ENCODE measurements at regions not wholly inside any gene's neighbourhood (a gene's known extent, or its start where the extent isn't known, plus 50 kb on each side); places are given as distances from the start of the nearest gene placed in this dataset.

GRCh38 chr15:31554261-31554660 lies 227.6 kb downstream of the KLF13 start:
- no peak for TF ChIP-seq CTCF (IDR thresholded peaks at IDR 0.05; ENCODE audit: insufficient read depth in 1 of 2, low read depth in 1 of 2, low read length in 1 of 2, severe bottlenecking in 1 of 2, unreplicated experiment in 1 of 2)
- Mint-ChIP-seq H3K4me1 (ENCODE audit: low read depth, unreplicated experiment) (no peaks in the 10 kb centered on the region), H3K27ac (ENCODE audit: unreplicated experiment) (no peak overlapping the region), H3K36me3 (ENCODE audit: insufficient read depth, unreplicated experiment) (no peaks in the 10 kb centered on the region), H3K9me3 (ENCODE audit: unreplicated experiment) (no peaks in the 10 kb centered on the region), H3K4me3 (ENCODE audit: unreplicated experiment) (no peak overlapping the region), H3K27me3 (ENCODE audit: insufficient read depth, unreplicated experiment) (peaks cover 15% of the 10 kb centered on the region)
- DNase-seq = no peak
- ChIA-PET POLR2A (no interaction called here), CTCF (no interaction called here)
- no TSS peak for BruUV-seq (replicated peaks)
- Histone ChIP-seq H3K4me1 (no peaks in the 10 kb centered on the region), H3K9me3 (no peaks in the 10 kb centered on the region), H3K27me3 (replicated peaks; ENCODE audit: control insufficient read depth, insufficient read depth, low read length) (peaks cover 5% of the 10 kb centered on the region), H3K36me3 (ENCODE audit: control insufficient read depth, insufficient read depth, low read length) (no peaks in the 10 kb centered on the region), H3K4me3 (ENCODE audit: low read depth, low read length) (no peak overlapping the region)
- intact Hi-C loops (cut with micrococcal nuclease; ENCODE audit: unreplicated experiment) = no loop called here

- Mint-ChIP-seq H3K36me3 (ENCODE audit: insufficient read depth, unreplicated experiment) (no peaks in the 10 kb centered on the region), H3K4me1 (ENCODE audit: low read depth, unreplicated experiment) (no peaks in the 10 kb centered on the region), H3K9me3 (ENCODE audit: unreplicated experiment) (no peaks in the 10 kb centered on the region), H3K4me3 (ENCODE audit: unreplicated experiment) (no peak overlapping the region), H3K27me3 (ENCODE audit: insufficient read depth, unreplicated experiment) (peaks cover 11% of the 10 kb centered on the region), H3K27ac (ENCODE audit: unreplicated experiment) (no peak overlapping the region)
- intact Hi-C loops (cut with micrococcal nuclease; ENCODE audit: unreplicated experiment) = no loop called here
- BruUV-seq (replicated peaks) = no TSS peak
- CTCF ChIA-PET = no interaction called here
- Histone ChIP-seq H3K36me3 (ENCODE audit: control insufficient read depth, insufficient read depth, low read length) (no peaks in the 10 kb centered on the region), H3K27me3 (replicated peaks; ENCODE audit: control insufficient read depth, insufficient read depth, low read length) (peaks cover 5% of the 10 kb centered on the region), H3K4me1 (no peaks in the 10 kb centered on the region), H3K9me3 (no peaks in the 10 kb centered on the region), H3K4me3 (ENCODE audit: low read depth, low read length) (no peak overlapping the region)
- POLR2A ChIA-PET = no interaction called here
- TF ChIP-seq CTCF (IDR thresholded peaks at IDR 0.05; ENCODE audit: insufficient read depth in 1 of 2, low read depth in 1 of 2, low read length in 1 of 2, severe bottlenecking in 1 of 2, unreplicated experiment in 1 of 2) = no peak
- no peak for DNase-seq
Observed at GRCh38 chr15:31555022-31555421, 228.4 kb downstream of the KLF13 start.

DNA sequence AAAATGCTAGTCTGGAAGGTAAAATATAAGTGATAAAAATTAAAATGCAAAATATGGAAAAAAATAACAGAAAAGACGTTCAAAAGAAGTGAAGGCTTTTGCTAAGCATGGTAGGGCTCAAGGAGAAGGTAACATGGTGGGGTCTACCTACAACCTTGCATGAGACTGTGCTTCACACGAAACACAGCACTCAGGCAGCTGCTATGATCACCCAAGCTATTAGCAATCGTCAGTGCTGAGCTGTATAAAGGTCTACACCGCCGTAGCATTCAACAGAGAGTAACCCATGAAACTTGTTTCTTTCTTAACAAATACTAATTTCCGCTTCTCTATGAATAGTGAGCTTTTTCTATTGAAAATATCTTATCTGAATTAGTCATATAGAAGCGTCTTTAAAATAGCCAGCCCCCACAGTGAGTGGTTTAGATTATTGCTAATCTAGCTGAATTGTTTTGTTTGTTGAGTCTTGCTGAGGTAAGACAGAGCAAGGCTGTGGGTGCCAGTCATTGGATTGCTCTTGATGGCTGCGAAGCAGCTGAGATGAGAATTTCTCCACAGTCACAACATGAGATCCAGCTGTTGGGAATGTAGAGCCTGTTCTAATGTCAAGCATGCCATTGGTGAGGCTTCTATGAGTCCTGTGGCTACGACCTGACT lies 230.0 kb downstream of the KLF13 start:
- no peak overlapping the region for H3K4me3 Mint-ChIP-seq (ENCODE audit: unreplicated experiment)
- no peak for TF ChIP-seq CTCF (IDR thresholded peaks at IDR 0.05; ENCODE audit: insufficient read depth in 1 of 2, low read depth in 1 of 2, low read length in 1 of 2, severe bottlenecking in 1 of 2, unreplicated experiment in 1 of 2)
- no peaks in the 10 kb centered on the region for H3K36me3 ChIP-seq (ENCODE audit: control insufficient read depth, insufficient read depth, low read length)
- H3K4me3 ChIP-seq (ENCODE audit: low read depth, low read length) = no peak overlapping the region
- DNase-seq = no peak
- intact Hi-C loops (cut with micrococcal nuclease; ENCODE audit: unreplicated experiment) = no loop called here
- CTCF ChIA-PET = no interaction called here
- H3K9me3 ChIP-seq = no peaks in the 10 kb centered on the region
- H3K27ac Mint-ChIP-seq (ENCODE audit: unreplicated experiment) = no peak overlapping the region
- POLR2A ChIA-PET = no interaction called here
- H3K27me3 ChIP-seq (replicated peaks; ENCODE audit: control insufficient read depth, insufficient read depth, low read length) = peaks cover 5% of the 10 kb centered on the region
- no peaks in the 10 kb centered on the region for H3K36me3 Mint-ChIP-seq (ENCODE audit: insufficient read depth, unreplicated experiment)
- BruUV-seq (replicated peaks) = no TSS peak
- H3K9me3 Mint-ChIP-seq (ENCODE audit: unreplicated experiment) = no peaks in the 10 kb centered on the region
- H3K4me1 ChIP-seq = no peaks in the 10 kb centered on the region
- H3K4me1 Mint-ChIP-seq (ENCODE audit: low read depth, unreplicated experiment) = no peaks in the 10 kb centered on the region
- peaks cover 11% of the 10 kb centered on the region for H3K27me3 Mint-ChIP-seq (ENCODE audit: insufficient read depth, unreplicated experiment)
